GM18502 (cell line): ENCODE measurements at regions not wholly inside any gene's neighbourhood (a gene's known extent, or its start where the extent isn't known, plus 50 kb on each side); places are given as distances from the start of the nearest gene placed in this dataset.
"Not testable (repeated sequence)": the region's sequence is repeated elsewhere in the genome, so short reads cannot be mapped to it uniquely, and the experiment has no call there.

Experiments
- ATAC-seq: cut with Tn5 transposase; IDR thresholded peaks from one replicate; pipeline ENCODE4 v1.9.1; 2021; ENCODE audit warnings: mild to moderate bottlenecking; ENCODE audit not compliant: unreplicated experiment, poor library complexity

GRCh38 chr9:3662671-3663070, 136.9 kb upstream of the RFX3 start:
- no peak for ATAC-seq

GRCh38 chr9:3660936-3661335, 135.1 kb upstream of the RFX3 start:
- no peak for ATAC-seq

GRCh38 chr9:3659647-3660046, 133.8 kb upstream of the RFX3 start:
- no peak for ATAC-seq

- no peak for ATAC-seq
Measured at GRCh38 chr9:3658964-3659363, 133.2 kb upstream of the RFX3 start.

- ATAC-seq = no peak
Measured at GRCh38 chr9:3656224-3656623, 130.4 kb upstream of the RFX3 start.

GRCh38 chr9:3650994-3651622, 125.3 kb upstream of the RFX3 start:
- ATAC-seq = no peak

GRCh38 chr9:3648722-3649246, 123.0 kb upstream of the RFX3 start:
- no peak for ATAC-seq

- ATAC-seq = no peak
Measured at GRCh38 chr9:3648266-3648665, 122.5 kb upstream of the RFX3 start.

- no peak for ATAC-seq
Measured at GRCh38 chr9:3647652-3648051, 121.9 kb upstream of the RFX3 start.

- no peak for ATAC-seq
Measured at GRCh38 chr9:3646226-3646625, 120.4 kb upstream of the RFX3 start.

GRCh38 chr9:3642075-3642474, 116.3 kb upstream of the RFX3 start:
- ATAC-seq = not testable (repeated sequence)

- no peak for ATAC-seq
Measured at GRCh38 chr9:3629495-3629894, 103.7 kb upstream of the RFX3 start.

- no peak for ATAC-seq
Measured at GRCh38 chr9:3628239-3628638, 102.4 kb upstream of the RFX3 start.

GRCh38 chr9:3608011-3608410, 82.2 kb upstream of the RFX3 start:
- peak; percentile 92 for ATAC-seq

- no peak for ATAC-seq
Measured at GRCh38 chr9:3600672-3601071, 74.9 kb upstream of the RFX3 start.

- ATAC-seq = no peak
Measured at GRCh38 chr9:3597792-3598191, 72.0 kb upstream of the RFX3 start.

GRCh38 chr9:3586066-3586465, 60.3 kb upstream of the RFX3 start:
- no peak for ATAC-seq

GRCh38 chr9:3585606-3586005, 59.8 kb upstream of the RFX3 start:
- no peak for ATAC-seq

GRCh38 chr9:3578786-3579185, 53.0 kb upstream of the RFX3 start:
- ATAC-seq = no peak

- no peak for ATAC-seq
Measured at GRCh38 chr9:3576328-3576727, 50.5 kb upstream of the RFX3 start.

- no peak for ATAC-seq
Measured at GRCh38 chr9:3575821-3576220, 50.0 kb upstream of the RFX3 start.
